ENCODE measurements at regions not wholly inside any gene's neighbourhood (a gene's known extent, or its start where the extent isn't known, plus 50 kb on each side); places are given as distances from the start of the nearest gene placed in this dataset.

GRCh38 chr5:4345850-4346249 is 750.2 kb downstream of the IRX1 start:
- no peak for DNase-seq
- in situ Hi-C loops (cut with HindIII; ENCODE audit: low pct_ligation_motif_present, low pct_unique_long_range_greater_than_20kb, low sequenced_read_pairs), result no loop called here

GRCh38 chr5:4348423-4348822 is 752.8 kb downstream of the IRX1 start:
- in situ Hi-C loops (cut with HindIII; ENCODE audit: low pct_ligation_motif_present, low pct_unique_long_range_greater_than_20kb, low sequenced_read_pairs), result no loop called here
- DNase-seq, result no peak

GRCh38 chr5:4348919-4349318 is 753.3 kb downstream of the IRX1 start:
- in situ Hi-C loops (cut with HindIII; ENCODE audit: low pct_ligation_motif_present, low pct_unique_long_range_greater_than_20kb, low sequenced_read_pairs), result no loop called here

GRCh38 chr5:4356201-4356600 is 760.6 kb downstream of the IRX1 start:
- no peak for DNase-seq

More at GRCh38 chr5:4348919-4349318, 753.3 kb downstream of the IRX1 start:
- no peak for DNase-seq

GRCh38 chr5:4359847-4360246 is 764.2 kb downstream of the IRX1 start:
- in situ Hi-C loops (cut with HindIII; ENCODE audit: low pct_ligation_motif_present, low pct_unique_long_range_greater_than_20kb, low sequenced_read_pairs), result no loop called here
- no peak for DNase-seq

More at GRCh38 chr5:4356201-4356600, 760.6 kb downstream of the IRX1 start:
- in situ Hi-C loops (cut with HindIII; ENCODE audit: low pct_ligation_motif_present, low pct_unique_long_range_greater_than_20kb, low sequenced_read_pairs), result no loop called here

- no peak for DNase-seq
- in situ Hi-C loops (cut with HindIII; ENCODE audit: low pct_ligation_motif_present, low pct_unique_long_range_greater_than_20kb, low sequenced_read_pairs), result no loop called here
Observed at GRCh38 chr5:4361753-4362152, 766.1 kb downstream of the IRX1 start.

GRCh38 chr5:4362411-4362810 is 766.8 kb downstream of the IRX1 start:
- in situ Hi-C loops (cut with HindIII; ENCODE audit: low pct_ligation_motif_present, low pct_unique_long_range_greater_than_20kb, low sequenced_read_pairs), result no loop called here

GRCh38 chr5:4363045-4363444 is 767.4 kb downstream of the IRX1 start:
- in situ Hi-C loops (cut with HindIII; ENCODE audit: low pct_ligation_motif_present, low pct_unique_long_range_greater_than_20kb, low sequenced_read_pairs), result no loop called here
- no peak for DNase-seq

More at GRCh38 chr5:4362411-4362810, 766.8 kb downstream of the IRX1 start:
- DNase-seq, result no peak

- DNase-seq, result no peak
- in situ Hi-C loops (cut with HindIII; ENCODE audit: low pct_ligation_motif_present, low pct_unique_long_range_greater_than_20kb, low sequenced_read_pairs), result no loop called here
Observed at GRCh38 chr5:4366628-4367027, 771.0 kb downstream of the IRX1 start.

- DNase-seq, result no peak
- in situ Hi-C loops (cut with HindIII; ENCODE audit: low pct_ligation_motif_present, low pct_unique_long_range_greater_than_20kb, low sequenced_read_pairs), result no loop called here
Observed at GRCh38 chr5:4370218-4370617, 769.9 kb upstream of the ADAMTS16 start.

GRCh38 chr5:4372481-4372880 is 767.6 kb upstream of the ADAMTS16 start:
- in situ Hi-C loops (cut with HindIII; ENCODE audit: low pct_ligation_motif_present, low pct_unique_long_range_greater_than_20kb, low sequenced_read_pairs), result no loop called here
- DNase-seq, result no peak

- in situ Hi-C loops (cut with HindIII; ENCODE audit: low pct_ligation_motif_present, low pct_unique_long_range_greater_than_20kb, low sequenced_read_pairs), result no loop called here
Observed at GRCh38 chr5:4373051-4373820, 766.9 kb upstream of the ADAMTS16 start.

GRCh38 chr5:4374866-4375265 is 765.3 kb upstream of the ADAMTS16 start:
- in situ Hi-C loops (cut with HindIII; ENCODE audit: low pct_ligation_motif_present, low pct_unique_long_range_greater_than_20kb, low sequenced_read_pairs), result no loop called here
- no peak for DNase-seq

More at GRCh38 chr5:4373051-4373820, 766.9 kb upstream of the ADAMTS16 start:
- no peak for DNase-seq

GRCh38 chr5:4375640-4376039 is 764.5 kb upstream of the ADAMTS16 start:
- DNase-seq, result no peak
- in situ Hi-C loops (cut with HindIII; ENCODE audit: low pct_ligation_motif_present, low pct_unique_long_range_greater_than_20kb, low sequenced_read_pairs), result no loop called here

- DNase-seq, result no peak
- in situ Hi-C loops (cut with HindIII; ENCODE audit: low pct_ligation_motif_present, low pct_unique_long_range_greater_than_20kb, low sequenced_read_pairs), result no loop called here
Observed at GRCh38 chr5:4383102-4383501, 757.0 kb upstream of the ADAMTS16 start.

- DNase-seq, result no peak
- in situ Hi-C loops (cut with HindIII; ENCODE audit: low pct_ligation_motif_present, low pct_unique_long_range_greater_than_20kb, low sequenced_read_pairs), result no loop called here
Observed at GRCh38 chr5:4383518-4384198, 756.5 kb upstream of the ADAMTS16 start.

- in situ Hi-C loops (cut with HindIII; ENCODE audit: low pct_ligation_motif_present, low pct_unique_long_range_greater_than_20kb, low sequenced_read_pairs), result no loop called here
- DNase-seq, result no peak
Observed at GRCh38 chr5:4384649-4385048, 755.5 kb upstream of the ADAMTS16 start.

GRCh38 chr5:4386152-4386551 is 754.0 kb upstream of the ADAMTS16 start:
- in situ Hi-C loops (cut with HindIII; ENCODE audit: low pct_ligation_motif_present, low pct_unique_long_range_greater_than_20kb, low sequenced_read_pairs), result no loop called here
- no peak for DNase-seq

- no peak for DNase-seq
- in situ Hi-C loops (cut with HindIII; ENCODE audit: low pct_ligation_motif_present, low pct_unique_long_range_greater_than_20kb, low sequenced_read_pairs), result no loop called here
Observed at GRCh38 chr5:4387290-4387689, 752.8 kb upstream of the ADAMTS16 start.

- in situ Hi-C loops (cut with HindIII; ENCODE audit: low pct_ligation_motif_present, low pct_unique_long_range_greater_than_20kb, low sequenced_read_pairs), result no loop called here
- DNase-seq, result no peak
Observed at GRCh38 chr5:4395752-4396151, 744.4 kb upstream of the ADAMTS16 start.
